ENCODE measurements at regions not wholly inside any gene's neighbourhood (a gene's known extent, or its start where the extent isn't known, plus 50 kb on each side); places are given as distances from the start of the nearest gene placed in this dataset.
"Not testable (repeated sequence)": the region's sequence is repeated elsewhere in the genome, so short reads cannot be mapped to it uniquely, and the experiment has no call there.

- not testable (repeated sequence) for TF ChIP-seq CTCF (conservative IDR thresholded peaks at IDR 0.05; ENCODE audit: low read length); EZH2phosphoT487 (IDR thresholded peaks at IDR 0.05; ENCODE audit: borderline replicate concordance)
Observed at GRCh38 chr15:93333126-93333525, 244.1 kb upstream of the RGMA start.

Measured in Loucy (cell line).